G401 (cell line): ENCODE measurements at regions not wholly inside any gene's neighbourhood (a gene's known extent, or its start where the extent isn't known, plus 50 kb on each side); places are given as distances from the start of the nearest gene placed in this dataset.

ENCODE experiments used
- DNase-seq: peaks from one replicate; pipeline ENCODE4 v3.0.0-alpha.2; 2015; ENCODE audit warnings: low spot score
- in situ Hi-C: cut with HindIII; loops from 2 replicates; pipeline ENCODE4 v1.10.0; 2016; ENCODE audit warnings: low sequenced_read_pairs, mixed read lengths

DNA sequence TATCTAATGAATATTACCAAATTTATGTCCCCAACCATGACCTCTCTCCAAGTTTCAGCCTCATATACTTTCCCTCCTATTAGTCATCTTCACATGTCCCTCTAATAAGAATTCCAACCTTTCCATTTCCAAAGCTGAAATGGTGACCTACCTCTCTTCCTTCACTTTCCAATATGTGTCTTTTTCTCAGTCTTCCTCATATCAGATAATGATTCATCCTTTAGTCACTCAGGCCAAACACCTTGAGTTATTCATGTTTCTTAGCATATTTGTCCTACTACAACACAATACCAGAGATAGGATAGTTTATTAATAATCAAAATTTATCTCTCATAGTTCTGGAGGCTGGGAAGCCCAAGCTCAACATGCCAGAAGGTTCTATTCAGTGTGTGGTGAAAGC, 318.5 kb upstream of the ZWINT start:
- in situ Hi-C loops = no loop called here
- DNase-seq = no peak

GRCh38 chr10:56662765-56663447, 301.8 kb upstream of the ZWINT start:
- in situ Hi-C loops = no loop called here
- no peak for DNase-seq

DNA sequence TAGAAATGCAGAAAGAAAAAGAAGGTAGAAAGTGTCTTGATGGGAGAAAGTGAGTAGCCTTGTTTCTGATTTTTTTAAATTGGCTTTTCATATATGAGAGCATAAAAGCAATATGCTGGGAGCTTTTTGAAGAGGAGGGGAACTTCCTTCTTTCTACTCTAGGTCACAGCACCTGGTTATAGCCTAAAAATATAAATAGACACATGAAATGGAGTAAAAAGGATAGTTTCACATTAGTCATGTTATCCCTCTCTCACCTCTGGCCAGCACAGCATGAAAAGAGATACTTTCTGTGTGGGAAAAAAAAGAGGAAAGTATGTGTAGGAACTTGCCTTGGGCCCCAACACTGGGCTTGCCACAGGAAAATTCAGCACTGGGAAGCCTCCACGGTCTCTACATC, 292.2 kb upstream of the ZWINT start:
- DNase-seq = no peak
- in situ Hi-C loops = no loop called here

GRCh38 chr10:56646329-56647111, 285.5 kb upstream of the ZWINT start:
- no peak for DNase-seq
- in situ Hi-C loops = no loop called here

- no peak for DNase-seq
- in situ Hi-C loops = no loop called here
These were observed 272.9 kb upstream of the ZWINT start for GRCh38 chr10:56633876-56634452.

GRCh38 chr10:56632537-56632936, 271.5 kb upstream of the ZWINT start:
- no peak for DNase-seq
- in situ Hi-C loops = no loop called here

DNA sequence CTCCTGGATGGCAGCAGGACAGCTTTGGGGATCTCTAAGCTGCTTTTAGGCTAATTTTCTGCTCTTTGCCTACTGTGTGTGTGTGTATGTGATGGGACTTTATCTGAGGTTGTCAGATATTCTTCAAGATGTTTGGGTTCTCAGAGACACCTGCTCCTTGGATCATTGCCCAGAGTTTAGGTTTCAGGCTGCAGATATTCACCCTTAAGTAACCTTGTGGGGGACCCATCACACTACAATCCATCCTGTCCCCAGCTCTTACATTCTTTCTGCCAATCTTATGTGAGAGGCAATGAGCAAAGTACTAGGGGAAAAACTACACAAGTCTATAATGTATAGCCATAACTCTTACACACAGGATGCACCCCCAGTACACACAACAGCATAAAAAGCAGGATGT, 263.0 kb upstream of the ZWINT start:
- no peak for DNase-seq
- in situ Hi-C loops = no loop called here

- in situ Hi-C loops = no loop called here
- DNase-seq = no peak
These were observed 262.0 kb upstream of the ZWINT start for GRCh38 chr10:56623064-56623463.

- DNase-seq = no peak
- in situ Hi-C loops = no loop called here
These were observed 261.4 kb upstream of the ZWINT start for GRCh38 chr10:56622335-56622973.

DNA sequence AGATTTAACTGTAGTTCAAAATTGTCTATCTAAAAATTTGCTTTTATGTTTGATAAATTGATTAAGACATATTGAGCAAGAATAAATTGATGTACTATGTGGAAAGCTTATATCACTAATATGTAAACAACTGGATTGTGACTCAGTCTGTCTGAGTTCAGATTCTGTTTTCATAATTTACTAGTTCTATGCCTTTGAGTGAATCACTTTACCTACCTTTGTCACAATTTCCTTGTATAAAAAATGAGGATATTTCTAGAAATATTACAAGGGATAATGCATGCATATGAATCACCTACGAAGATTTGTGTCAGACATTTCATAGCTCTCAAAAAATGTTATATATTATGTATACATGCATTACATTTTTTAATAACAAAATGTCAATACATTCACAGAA, 245.1 kb upstream of the ZWINT start:
- in situ Hi-C loops = no loop called here
- no peak for DNase-seq

GRCh38 chr10:56605051-56605450, 244.0 kb upstream of the ZWINT start:
- no peak for DNase-seq
- in situ Hi-C loops = no loop called here

DNA sequence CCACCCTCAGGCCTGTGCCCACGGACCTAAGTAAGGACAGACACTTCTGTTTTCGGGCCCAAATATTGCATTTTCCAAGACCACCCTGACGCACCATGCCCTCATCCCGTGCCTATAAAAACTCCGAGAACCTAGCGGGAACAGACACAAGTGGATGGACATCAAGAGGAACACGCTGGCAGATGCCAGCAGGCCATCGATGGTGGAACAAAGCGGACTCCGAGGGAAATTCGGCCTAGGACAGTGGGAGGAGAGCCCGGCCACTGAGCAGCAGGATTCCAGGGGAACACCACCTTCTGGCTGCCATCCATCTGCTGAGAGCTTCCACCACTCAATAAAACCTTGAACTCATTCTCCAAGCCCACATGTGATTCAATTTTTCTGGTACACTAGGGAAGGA, 243.6 kb upstream of the ZWINT start:
- in situ Hi-C loops = no loop called here
- DNase-seq = no peak

DNA sequence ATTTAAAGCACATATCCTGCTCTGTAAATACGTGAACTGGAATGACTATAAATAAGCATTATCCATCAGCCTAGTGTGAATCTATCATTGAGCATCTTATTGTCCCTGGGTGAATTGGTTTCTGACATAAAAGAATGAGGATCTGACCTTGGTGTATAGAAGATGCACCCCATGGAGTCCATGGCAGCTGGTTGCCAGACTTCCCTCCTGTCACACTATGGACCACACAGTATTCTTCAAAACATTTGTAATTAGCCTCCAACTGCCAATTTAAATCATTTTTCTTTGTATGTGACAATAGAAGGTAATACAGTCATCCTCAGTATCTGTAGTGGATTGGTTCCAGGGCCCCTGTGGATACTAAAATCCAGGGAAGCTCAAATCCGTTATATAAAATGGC, 238.1 kb upstream of the ZWINT start:
- in situ Hi-C loops = no loop called here
- DNase-seq = no peak

DNA sequence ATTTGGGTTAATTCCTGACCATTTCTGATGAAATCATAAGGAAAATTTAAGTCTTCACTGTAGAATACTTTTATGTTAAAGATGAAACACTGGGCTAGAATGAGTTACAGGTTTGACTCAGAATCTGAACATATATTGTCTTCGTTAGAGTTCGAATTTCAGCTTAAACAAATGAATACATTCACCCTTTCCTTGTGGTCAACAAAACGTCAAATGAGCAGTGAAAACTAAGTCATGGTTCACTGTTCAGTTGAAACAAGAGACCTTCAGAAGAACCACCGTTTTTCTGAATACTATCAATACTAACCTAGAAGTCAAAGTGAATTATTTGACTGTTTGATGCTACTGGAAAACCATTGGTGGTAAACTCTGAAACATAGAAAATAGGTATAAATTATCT, 235.2 kb upstream of the ZWINT start:
- no peak for DNase-seq
- in situ Hi-C loops = no loop called here

- in situ Hi-C loops = no loop called here
- DNase-seq = no peak
These were observed 232.1 kb upstream of the ZWINT start for GRCh38 chr10:56593120-56593519.

GRCh38 chr10:56586461-56586891, 225.4 kb upstream of the ZWINT start:
- in situ Hi-C loops = no loop called here
- no peak for DNase-seq

DNA sequence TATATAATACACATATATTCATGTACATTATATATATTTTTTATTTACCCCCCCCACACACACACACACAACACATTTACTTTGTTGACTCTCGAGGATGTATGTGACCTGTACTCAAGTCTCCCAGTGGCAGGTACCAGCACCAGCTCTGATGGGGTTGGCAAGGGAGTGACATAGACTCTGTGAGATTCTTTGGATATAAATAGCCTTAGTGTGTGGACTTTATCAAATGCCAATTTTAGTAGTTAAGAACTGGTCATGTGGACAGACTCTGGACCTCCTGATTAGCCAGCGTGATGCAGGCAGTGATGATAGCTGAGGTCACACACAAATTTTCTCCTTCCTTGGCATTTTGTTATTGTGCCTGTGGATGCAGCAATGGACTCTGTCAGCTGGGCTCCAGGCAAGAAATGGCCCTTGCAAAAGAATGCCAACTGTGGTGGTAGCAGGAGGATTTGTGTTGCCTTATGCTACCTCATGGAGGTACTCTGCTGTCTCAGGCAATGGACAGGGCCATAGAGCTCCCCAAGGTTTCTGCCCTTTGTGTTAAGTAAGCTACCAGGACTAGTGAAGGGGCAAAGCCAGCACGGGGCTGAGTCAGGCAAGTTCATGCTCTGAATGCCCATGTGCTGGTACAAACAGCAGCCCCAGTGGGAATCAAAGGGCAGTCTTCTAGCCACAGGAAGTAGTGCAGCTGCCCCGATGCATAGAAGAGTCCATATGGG, 224.6 kb upstream of the ZWINT start:
- in situ Hi-C loops = no loop called here
- no peak for DNase-seq

- DNase-seq = no peak
- in situ Hi-C loops = no loop called here
These were observed 222.3 kb upstream of the ZWINT start for GRCh38 chr10:56583316-56583715.

GRCh38 chr10:56567580-56567979, 206.5 kb upstream of the ZWINT start:
- no peak for DNase-seq
- in situ Hi-C loops = no loop called here

- no peak for DNase-seq
- in situ Hi-C loops = no loop called here
These were observed 200.3 kb upstream of the ZWINT start for GRCh38 chr10:56561336-56561735.
